ENCODE measurements at regions not wholly inside any gene's neighbourhood (a gene's known extent, or its start where the extent isn't known, plus 50 kb on each side); places are given as distances from the start of the nearest gene placed in this dataset.

DNA sequence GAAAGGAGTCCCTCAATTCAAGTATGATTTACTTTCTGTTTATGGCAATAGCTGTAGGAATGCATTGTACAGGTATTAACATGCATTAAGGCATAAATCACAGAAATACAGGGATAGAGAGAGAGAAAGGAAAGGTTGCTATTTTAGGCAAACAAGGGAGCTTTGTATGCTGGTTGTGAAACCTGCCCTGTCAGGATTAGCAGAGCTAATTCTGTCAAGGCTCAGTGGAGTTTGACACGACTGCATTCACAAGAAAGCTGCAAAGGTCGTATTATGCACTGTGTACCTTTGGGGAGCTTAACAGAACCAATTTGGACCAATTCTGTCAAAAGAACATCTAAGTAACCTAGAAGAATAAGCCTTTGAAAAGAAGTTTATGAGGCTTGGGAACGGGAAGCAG, 239.3 kb downstream of the GRIA2 start:
- DNase-seq: no peak

DNA sequence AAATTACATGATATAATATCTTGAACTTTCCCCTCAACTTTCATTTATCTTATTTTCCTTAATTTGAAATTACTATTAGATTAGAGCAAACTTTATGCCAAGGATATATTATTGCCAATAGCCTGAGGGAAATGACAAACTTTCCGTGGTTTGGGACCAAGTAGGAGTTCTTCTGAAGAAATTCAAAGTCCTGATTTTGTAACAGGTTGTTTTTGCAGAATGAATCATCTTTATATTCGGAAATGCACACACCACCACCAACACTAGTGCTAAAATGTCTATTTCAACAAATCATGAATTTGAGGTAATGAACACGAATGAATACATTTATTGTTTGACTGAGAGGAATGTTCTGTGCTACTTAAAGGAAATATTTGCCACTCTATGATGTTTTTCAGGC, 226.7 kb downstream of the GRIA2 start:
- no peak for DNase-seq

DNA sequence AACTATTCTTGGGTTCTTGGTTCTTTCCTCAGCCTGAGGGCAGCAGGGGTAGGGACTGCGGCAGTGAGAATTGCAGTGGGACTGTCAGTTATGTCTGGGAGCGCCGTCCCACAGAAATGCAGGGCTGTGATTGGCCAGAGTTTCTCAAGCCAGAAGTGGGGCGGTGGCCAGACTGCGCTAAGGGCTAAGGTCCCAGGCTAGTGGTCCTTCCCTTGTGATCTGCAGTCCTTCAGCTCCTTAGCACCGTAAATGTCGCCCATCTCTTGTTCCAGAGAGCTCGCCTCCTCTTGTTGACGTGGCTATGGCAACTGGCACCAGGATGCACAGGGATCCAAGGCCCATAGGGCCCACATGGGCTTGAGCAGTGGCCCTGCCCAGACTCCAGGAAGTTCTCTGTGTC, 223.5 kb downstream of the GRIA2 start:
- DNase-seq: no peak

DNA sequence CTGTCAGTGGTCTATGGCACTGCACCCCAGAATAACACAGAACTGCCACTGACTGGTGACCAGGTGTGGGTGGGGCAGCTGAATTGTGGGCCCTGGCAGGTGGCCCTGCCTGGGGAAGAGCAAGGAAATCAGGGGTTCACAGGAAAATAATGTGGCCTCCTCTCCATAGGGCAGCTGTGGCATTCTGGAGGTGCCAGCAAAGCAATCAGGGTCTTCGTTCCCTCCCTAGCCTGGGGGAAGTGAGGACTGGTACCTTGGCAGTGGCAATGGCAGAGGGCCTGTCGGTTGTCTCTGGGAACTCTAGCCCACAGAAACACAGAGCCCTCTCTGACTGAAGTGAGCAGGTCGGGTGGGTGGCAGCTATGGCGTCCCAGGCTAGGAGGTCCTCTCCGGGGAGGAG, 223.0 kb downstream of the GRIA2 start:
- no peak for DNase-seq

DNA sequence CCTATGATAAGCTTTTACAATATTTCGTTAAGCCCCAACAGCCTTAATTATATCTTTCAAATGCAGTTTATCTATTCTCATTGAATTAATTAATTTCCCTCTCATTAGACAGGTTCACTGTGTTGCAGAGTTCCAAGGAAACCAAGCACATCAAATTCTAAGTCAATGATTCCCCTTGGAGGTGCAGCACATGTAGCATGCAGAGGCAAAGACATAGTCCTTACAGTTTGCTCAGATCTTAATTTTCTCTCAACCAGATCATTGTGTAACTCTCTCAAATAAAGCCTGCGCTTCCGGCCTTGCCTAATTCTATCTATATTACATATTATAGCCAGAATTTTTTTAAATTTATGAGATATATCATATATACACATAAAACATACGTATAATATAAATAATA, 205.4 kb downstream of the GRIA2 start:
- no peak for DNase-seq

DNA sequence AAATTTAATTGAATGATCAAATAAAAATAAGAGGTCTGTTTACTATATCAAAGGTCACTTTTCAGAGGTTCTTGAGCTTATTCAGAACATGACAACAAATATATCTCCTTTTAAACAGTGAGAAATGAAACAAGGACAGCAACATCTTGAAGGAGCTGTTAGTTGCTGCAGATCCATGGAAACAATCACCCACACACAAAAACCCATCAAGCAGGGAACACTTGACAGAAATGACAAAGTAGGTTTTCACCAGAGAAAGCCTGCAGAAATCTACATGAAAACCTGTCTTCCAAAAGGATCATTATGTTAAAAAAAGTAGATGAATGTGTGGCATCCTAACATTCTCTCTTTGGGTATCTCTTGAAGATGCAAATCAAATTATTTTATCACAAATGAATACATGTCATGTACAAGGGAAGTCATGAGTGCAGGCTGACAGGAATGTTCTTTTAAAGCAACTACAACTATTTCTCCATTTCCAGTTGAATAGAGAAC, 203.0 kb downstream of the GRIA2 start:
- no peak for DNase-seq

DNA sequence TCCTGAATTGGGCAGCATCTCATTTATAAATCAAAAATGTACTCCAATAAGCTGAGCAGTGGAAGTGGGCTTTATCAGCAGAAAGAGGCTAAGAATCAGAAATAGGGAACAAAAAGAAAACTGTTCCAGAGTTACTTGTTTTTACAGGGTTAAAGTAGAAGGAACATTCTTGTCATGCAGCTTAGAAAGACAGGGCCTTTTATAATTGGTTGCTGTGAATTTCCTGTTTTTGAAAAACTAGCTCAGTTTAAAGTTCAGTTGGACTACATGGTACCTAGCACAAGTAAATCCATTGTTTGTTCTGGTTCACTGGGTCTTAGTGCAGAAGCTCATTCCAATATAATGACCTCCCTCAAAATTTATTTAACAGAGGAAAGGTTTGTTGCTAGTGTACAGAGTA, 200.8 kb downstream of the GRIA2 start:
- DNase-seq: no peak

All from Kasumi-1 (cell line).